Panc1 (cell line): ENCODE measurements at regions not wholly inside any gene's neighbourhood (a gene's known extent, or its start where the extent isn't known, plus 50 kb on each side); places are given as distances from the start of the nearest gene placed in this dataset.

Experiments used
- ATAC-seq: fragments of 200-7000 bp; cut with Tn5 transposase; 2 replicates; pipeline ENCODE4 v1.9.1; 2020; ENCODE audit warnings: mild to moderate bottlenecking, moderate library complexity
- BruUV-seq: library from RNA; stranded (reverse); fragments of 400-500 nt; replicated peaks from 2 replicates; lab custom pipeline; 2021; lab: Mats Ljungman, UMichigan
- CTCF ChIA-PET: fragments of 300-600 bp; sonication (Branson Sonifier 250); formaldehyde crosslinking; loops from one replicate; lab custom pipeline; 2022; ENCODE audit warnings: antibody characterized with exemption; lab: Charles Lee
- POLR2A ChIA-PET: fragments of 300-600 bp; sonication (Branson Sonifier 250); formaldehyde crosslinking; loops from one replicate; lab custom pipeline; 2022; ENCODE audit warnings: antibody characterized with exemption; lab: Charles Lee
- DNase-seq: peaks from one replicate; pipeline ENCODE4 v3.0.0-alpha.2; 2010; ENCODE audit warnings: low read depth, low spot score
- H3K27ac ChIP-seq: 2 replicates; pipeline ENCODE4 v1.5.1; 2011; ENCODE audit warnings: mild to moderate bottlenecking, low read length, inconsistent platforms
- H3K27me3 ChIP-seq: fragments of 200-500 bp; sonication (Bioruptor generic); 2 replicates; pipeline ENCODE4 v1.6.0; 2014; ENCODE audit warnings: low read length, inconsistent platforms; ENCODE audit not compliant: control insufficient read depth, insufficient read depth
- H3K36me3 ChIP-seq: fragments of 200-500 bp; sonication (Bioruptor generic); 2 replicates; pipeline ENCODE4 v1.5.1; 2014; ENCODE audit warnings: inconsistent platforms, mild to moderate bottlenecking, low read length, moderate library complexity; ENCODE audit not compliant: control insufficient read depth, insufficient read depth
- H3K4me1 ChIP-seq: 2 replicates; pipeline ENCODE4 v1.5.1; 2011; ENCODE audit warnings: inconsistent platforms, mild to moderate bottlenecking, low read length, moderate library complexity; ENCODE audit not compliant: control insufficient read depth, insufficient read depth
- H3K4me3 ChIP-seq, 2 experiments: 2 replicates each; pipeline ENCODE4 v1.5.1; 2011 to 2012; ENCODE audit warnings: low read depth in 2 of 2, low read length in 2 of 2, mild to moderate bottlenecking in 2 of 2, inconsistent platforms in 1 of 2, moderate library complexity in 1 of 2
- H3K9me3 ChIP-seq: fragments of 200-500 bp; sonication (Bioruptor generic); 2 replicates; pipeline ENCODE4 v1.5.1; 2014; ENCODE audit warnings: low read depth, mild to moderate bottlenecking, inconsistent platforms, low read length, moderate library complexity; ENCODE audit not compliant: control insufficient read depth, insufficient read depth
- POLR2AphosphoS5 ChIP-seq: IDR thresholded peaks from 2 replicates; pipeline ENCODE4 v1.6.1; 2012; ENCODE audit warnings: mild to moderate bottlenecking, low read depth, low read length, moderate library complexity
- SIN3A ChIP-seq: IDR thresholded peaks from 2 replicates; pipeline ENCODE4 v1.6.1; 2012; ENCODE audit warnings: low read depth, mild to moderate bottlenecking, low read length, moderate library complexity, borderline replicate concordance; ENCODE audit not compliant: insufficient read depth
- TCF7L2 ChIP-seq: IDR thresholded peaks from 2 replicates; pipeline ENCODE4 v1.6.1; 2011; ENCODE audit warnings: mild to moderate bottlenecking, low read depth, low read length, inconsistent platforms
- in situ Hi-C: cut with HindIII; loops from 2 replicates; pipeline ENCODE4 v1.10.0; 2016; ENCODE audit warnings: low sequenced_read_pairs, low pct_unique_long_range_greater_than_20kb
- intact Hi-C: fragments of 100-400 bp; cut with micrococcal nuclease; formaldehyde crosslinking; loops from one replicate; pipeline ENCODE4 v1.10.0; 2022; ENCODE audit not compliant: unreplicated experiment
- TF ChIP-seq, protein P1 (sequence below), 2 experiments: IDR thresholded peaks; 2 replicates each; pipeline ENCODE4 v1.6.1; 2011 to 2012; ENCODE audit warnings: low read depth in 2 of 2, control low read depth in 1 of 2, low read length in 1 of 2, mild to moderate bottlenecking in 1 of 2, moderate library complexity in 1 of 2; ENCODE audit not compliant: insufficient read depth in 1 of 2
- TF ChIP-seq, protein P2 (sequence below): fragments of 450-650 bp; IDR thresholded peaks from 2 replicates; pipeline ENCODE4 v1.5.1; 2017; ENCODE audit warnings: mild to moderate bottlenecking

DNA sequence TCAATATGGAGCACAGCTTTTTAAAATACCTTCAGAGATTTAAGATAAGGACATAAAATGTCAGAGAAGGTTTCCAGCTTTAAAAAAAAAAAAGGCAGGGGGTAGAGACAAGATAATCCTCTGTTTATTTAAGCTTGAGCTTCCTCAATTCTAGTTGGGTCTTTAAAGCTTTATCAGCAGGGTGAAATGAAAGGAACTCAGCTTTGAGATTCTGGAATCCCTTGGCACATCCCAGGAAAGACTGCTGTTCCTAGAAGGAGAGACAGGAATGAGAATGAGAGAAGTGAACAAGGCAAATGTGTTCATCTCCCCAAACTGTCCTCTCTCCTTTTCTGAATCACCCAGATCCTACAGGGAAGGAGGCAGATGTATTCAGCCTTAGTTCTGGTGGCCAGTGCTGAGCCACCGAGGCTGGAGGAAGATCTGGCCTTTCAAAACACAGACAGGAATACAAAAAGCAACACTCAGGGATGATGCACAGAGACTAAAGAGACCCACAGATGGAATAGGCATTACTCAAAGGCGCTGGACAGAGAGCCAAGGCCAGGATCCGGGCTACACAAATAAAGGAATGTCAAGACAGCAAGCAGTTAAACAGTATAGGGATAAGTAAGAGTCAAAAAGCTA, 385.8 kb upstream of the DUSP10 start:
- no peak for DNase-seq
- in situ Hi-C loops = no loop called here
- no peak for ATAC-seq
- Histone ChIP-seq H3K4me3 (no peak overlapping the region), H3K9me3 (no peaks in the 10 kb centered on the region), H3K4me1 (no peaks in the 10 kb centered on the region), H3K27ac (no peak overlapping the region), H3K36me3 (no peaks in the 10 kb centered on the region), H3K27me3 (no peaks in the 10 kb centered on the region)
- no TSS peak for BruUV-seq
- TF ChIP-seq TCF7L2 = no peak
- TF ChIP-seq, protein P1, sequence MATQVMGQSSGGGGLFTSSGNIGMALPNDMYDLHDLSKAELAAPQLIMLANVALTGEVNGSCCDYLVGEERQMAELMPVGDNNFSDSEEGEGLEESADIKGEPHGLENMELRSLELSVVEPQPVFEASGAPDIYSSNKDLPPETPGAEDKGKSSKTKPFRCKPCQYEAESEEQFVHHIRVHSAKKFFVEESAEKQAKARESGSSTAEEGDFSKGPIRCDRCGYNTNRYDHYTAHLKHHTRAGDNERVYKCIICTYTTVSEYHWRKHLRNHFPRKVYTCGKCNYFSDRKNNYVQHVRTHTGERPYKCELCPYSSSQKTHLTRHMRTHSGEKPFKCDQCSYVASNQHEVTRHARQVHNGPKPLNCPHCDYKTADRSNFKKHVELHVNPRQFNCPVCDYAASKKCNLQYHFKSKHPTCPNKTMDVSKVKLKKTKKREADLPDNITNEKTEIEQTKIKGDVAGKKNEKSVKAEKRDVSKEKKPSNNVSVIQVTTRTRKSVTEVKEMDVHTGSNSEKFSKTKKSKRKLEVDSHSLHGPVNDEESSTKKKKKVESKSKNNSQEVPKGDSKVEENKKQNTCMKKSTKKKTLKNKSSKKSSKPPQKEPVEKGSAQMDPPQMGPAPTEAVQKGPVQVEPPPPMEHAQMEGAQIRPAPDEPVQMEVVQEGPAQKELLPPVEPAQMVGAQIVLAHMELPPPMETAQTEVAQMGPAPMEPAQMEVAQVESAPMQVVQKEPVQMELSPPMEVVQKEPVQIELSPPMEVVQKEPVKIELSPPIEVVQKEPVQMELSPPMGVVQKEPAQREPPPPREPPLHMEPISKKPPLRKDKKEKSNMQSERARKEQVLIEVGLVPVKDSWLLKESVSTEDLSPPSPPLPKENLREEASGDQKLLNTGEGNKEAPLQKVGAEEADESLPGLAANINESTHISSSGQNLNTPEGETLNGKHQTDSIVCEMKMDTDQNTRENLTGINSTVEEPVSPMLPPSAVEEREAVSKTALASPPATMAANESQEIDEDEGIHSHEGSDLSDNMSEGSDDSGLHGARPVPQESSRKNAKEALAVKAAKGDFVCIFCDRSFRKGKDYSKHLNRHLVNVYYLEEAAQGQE (IDR thresholded peaks at IDR 0.05; ENCODE audit: insufficient read depth in 1 of 2, low read depth in 2 of 2, low read length in 1 of 2) = no peak
- TF ChIP-seq POLR2AphosphoS5 = no peak
- TF ChIP-seq, protein P2, sequence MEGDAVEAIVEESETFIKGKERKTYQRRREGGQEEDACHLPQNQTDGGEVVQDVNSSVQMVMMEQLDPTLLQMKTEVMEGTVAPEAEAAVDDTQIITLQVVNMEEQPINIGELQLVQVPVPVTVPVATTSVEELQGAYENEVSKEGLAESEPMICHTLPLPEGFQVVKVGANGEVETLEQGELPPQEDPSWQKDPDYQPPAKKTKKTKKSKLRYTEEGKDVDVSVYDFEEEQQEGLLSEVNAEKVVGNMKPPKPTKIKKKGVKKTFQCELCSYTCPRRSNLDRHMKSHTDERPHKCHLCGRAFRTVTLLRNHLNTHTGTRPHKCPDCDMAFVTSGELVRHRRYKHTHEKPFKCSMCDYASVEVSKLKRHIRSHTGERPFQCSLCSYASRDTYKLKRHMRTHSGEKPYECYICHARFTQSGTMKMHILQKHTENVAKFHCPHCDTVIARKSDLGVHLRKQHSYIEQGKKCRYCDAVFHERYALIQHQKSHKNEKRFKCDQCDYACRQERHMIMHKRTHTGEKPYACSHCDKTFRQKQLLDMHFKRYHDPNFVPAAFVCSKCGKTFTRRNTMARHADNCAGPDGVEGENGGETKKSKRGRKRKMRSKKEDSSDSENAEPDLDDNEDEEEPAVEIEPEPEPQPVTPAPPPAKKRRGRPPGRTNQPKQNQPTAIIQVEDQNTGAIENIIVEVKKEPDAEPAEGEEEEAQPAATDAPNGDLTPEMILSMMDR = no peak
- TF ChIP-seq SIN3A = no peak
- ChIA-PET POLR2A (interaction anchor here (0.6 kb wide), 1 partner anchor 313 kb away, joined by 5 read pairs; no protein-coding TSS in a partner anchor), CTCF (no interaction called here)
- intact Hi-C loops = no loop called here

DNA sequence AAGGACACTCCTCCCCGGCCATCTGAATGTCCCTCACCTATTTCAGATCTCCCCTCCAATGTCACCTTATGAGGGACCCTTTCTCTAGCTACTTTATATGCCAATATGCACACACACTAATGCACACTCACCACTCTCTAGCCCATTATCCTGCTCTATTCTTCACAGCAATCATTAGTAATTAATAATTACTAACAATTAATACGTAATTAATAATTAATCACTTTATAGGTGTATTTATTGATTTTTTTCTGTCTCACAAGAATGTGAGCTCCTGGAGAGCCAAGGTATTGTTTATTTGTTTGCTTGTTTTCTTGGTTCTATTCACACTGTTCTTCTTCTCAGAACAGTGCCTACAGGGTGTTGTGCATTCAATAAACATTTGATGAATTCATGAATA, 385.2 kb upstream of the DUSP10 start:
- ChIA-PET CTCF (no interaction called here), POLR2A (interaction anchor here (0.6 kb wide), 1 partner anchor 312 kb away, joined by 5 read pairs; no protein-coding TSS in a partner anchor)
- no peak for DNase-seq
- Histone ChIP-seq H3K27ac (no peak overlapping the region), H3K4me3 (no peak overlapping the region), H3K27me3 (no peaks in the 10 kb centered on the region), H3K36me3 (no peaks in the 10 kb centered on the region), H3K4me1 (no peaks in the 10 kb centered on the region), H3K9me3 (no peaks in the 10 kb centered on the region)
- in situ Hi-C loops = no loop called here
- TF ChIP-seq POLR2AphosphoS5 = no peak
- TF ChIP-seq, protein P1 (IDR thresholded peaks at IDR 0.05; ENCODE audit: insufficient read depth in 1 of 2, low read depth in 2 of 2, low read length in 1 of 2) = no peak
- TF ChIP-seq SIN3A = no peak
- TF ChIP-seq TCF7L2 = no peak
- TF ChIP-seq, protein P2 = no peak
- intact Hi-C loops = no loop called here
- BruUV-seq = no TSS peak
- no peak for ATAC-seq
